Gastrocnemius medialis (tissue), 4 donors: ENCODE measurements at regions not wholly inside any gene's neighbourhood (a gene's known extent, or its start where the extent isn't known, plus 50 kb on each side); places are given as distances from the start of the nearest gene placed in this dataset.

Experiments
- ATAC-seq, 2 donors: fragments of 150-250 bp; one replicate each; pipeline ENCODE4 v1.9.1; 2016
- DNase-seq, 2 donors: peaks; one replicate each; pipeline ENCODE4 v3.0.0-alpha.2; 2019
- H3K27ac ChIP-seq, 4 donors: fragments of 200-600 bp; sonication (generic); 1 replicate in 1 of 4; 2 replicates in 3 of 4; pipeline ENCODE4 v1.5.1; 2016 to 2018; ENCODE audit warnings: mild to moderate bottlenecking in 2 of 4, moderate library complexity in 1 of 4
- H3K27me3 ChIP-seq, 3 donors: fragments of 200-600 bp; sonication (generic) in 2 of 3; 1 replicate in 1 of 3; 2 replicates in 2 of 3; pipeline versions ENCODE4 v1.5.1 to v1.6.0; 2016 to 2019; ENCODE audit warnings: mild to moderate bottlenecking in 1 of 3, moderate library complexity in 1 of 3
- H3K36me3 ChIP-seq, 2 donors: fragments of 200-600 bp; sonication (generic) in 1 of 2; one replicate each; pipeline ENCODE4 v1.5.1; 2017 to 2018
- H3K4me1 ChIP-seq, 2 donors: fragments of 200-600 bp; sonication (generic) in 1 of 2; one replicate each; pipeline ENCODE4 v1.5.1; 2016 to 2017; ENCODE audit warnings: mild to moderate bottlenecking in 2 of 2
- H3K4me3 ChIP-seq, 4 donors: fragments of 200-600 bp; sonication (generic) in 3 of 4; 1 replicate in 1 of 4; 2 replicates in 3 of 4; pipeline ENCODE4 v1.5.1; 2016 to 2019; ENCODE audit warnings: mild to moderate bottlenecking in 2 of 4
- H3K9me3 ChIP-seq, 3 donors: fragments of 200-600 bp; sonication (generic) in 2 of 3; 1 replicate in 1 of 3; 2 replicates in 2 of 3; pipeline ENCODE4 v1.5.1; 2016 to 2019
- POLR2A ChIP-seq, 2 donors: fragments of 450-650 bp; IDR thresholded peaks; one replicate each; pipeline ENCODE4 v1.6.1; 2017; ENCODE audit warnings: antibody characterized with exemption in 2 of 2, mild to moderate bottlenecking in 2 of 2, moderate library complexity in 2 of 2
- in situ Hi-C, 4 donors: fragments of 200-750 bp; cut with MboI; loops; one replicate each; pipeline versions ENCODE4 v1.15.0 to v1.8.0; 2017; ENCODE audit warnings: low sequenced_read_pairs in 4 of 4
- intact Hi-C: fragments of 100-400 bp; cut with DNase I; formaldehyde crosslinking; loops from one replicate; pipeline ENCODE4 v1.15.1; 2023; ENCODE audit warnings: low total_unique reads
- TF ChIP-seq, protein P1 (sequence below), 5 experiments: fragments of 450-650 bp in 3 of 5; fragments of 200-600 bp in 2 of 5; sonication (generic) in 2 of 5; IDR thresholded peaks in 4 of 5; conservative IDR thresholded peaks in 1 of 5; 1 replicate in 4 of 5; 2 replicates in 1 of 5; pipeline ENCODE4 v1.5.1; 2016 to 2019; ENCODE audit warnings: antibody characterized with exemption in 5 of 5, mild to moderate bottlenecking in 3 of 5, moderate library complexity in 3 of 5

DNA sequence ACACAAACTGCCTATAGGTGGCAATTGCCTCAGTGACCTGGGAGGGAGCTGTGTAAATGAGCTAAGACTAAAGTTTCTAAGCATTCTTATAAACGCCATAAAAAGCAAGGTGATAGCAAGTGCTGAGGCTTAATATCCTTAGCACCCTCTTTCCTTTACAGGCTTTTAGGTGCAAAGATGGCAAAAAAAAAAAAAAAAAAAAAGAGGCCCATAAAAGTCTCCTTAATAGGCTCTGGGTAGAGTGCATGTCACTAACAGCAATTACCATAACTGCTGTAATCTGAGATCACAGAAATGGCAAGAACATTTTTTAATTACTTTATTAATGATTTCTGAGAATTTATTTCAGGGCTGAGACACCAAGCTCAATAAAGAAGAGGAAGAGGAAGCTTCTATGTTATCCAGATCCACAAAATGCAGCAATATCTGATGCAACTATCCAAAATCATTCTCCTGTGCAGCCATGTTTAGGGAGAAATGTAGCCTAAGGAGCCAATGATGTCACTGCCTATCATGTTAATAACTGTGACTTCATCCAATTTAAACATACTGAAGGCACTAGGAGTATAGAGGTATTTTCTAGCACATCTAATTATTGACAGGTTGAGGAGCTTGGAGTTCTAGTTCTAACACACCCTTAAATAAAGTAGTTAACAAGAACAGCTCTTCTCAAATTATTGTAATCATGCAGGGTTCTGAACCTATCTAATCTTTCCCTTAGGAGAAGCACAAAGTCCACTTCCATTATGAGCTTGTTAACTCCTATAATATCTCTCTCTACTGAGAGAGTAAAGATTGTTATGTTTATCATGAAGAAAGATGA is 804.3 kb upstream of the ACVR2A start:
- intact Hi-C loops = no loop called here
- no peaks in the 10 kb centered on the region for H3K4me1 ChIP-seq
- no peaks in the 10 kb centered on the region for H3K9me3 ChIP-seq
- H3K36me3 ChIP-seq = no peaks in the 10 kb centered on the region
- TF ChIP-seq, protein P1, sequence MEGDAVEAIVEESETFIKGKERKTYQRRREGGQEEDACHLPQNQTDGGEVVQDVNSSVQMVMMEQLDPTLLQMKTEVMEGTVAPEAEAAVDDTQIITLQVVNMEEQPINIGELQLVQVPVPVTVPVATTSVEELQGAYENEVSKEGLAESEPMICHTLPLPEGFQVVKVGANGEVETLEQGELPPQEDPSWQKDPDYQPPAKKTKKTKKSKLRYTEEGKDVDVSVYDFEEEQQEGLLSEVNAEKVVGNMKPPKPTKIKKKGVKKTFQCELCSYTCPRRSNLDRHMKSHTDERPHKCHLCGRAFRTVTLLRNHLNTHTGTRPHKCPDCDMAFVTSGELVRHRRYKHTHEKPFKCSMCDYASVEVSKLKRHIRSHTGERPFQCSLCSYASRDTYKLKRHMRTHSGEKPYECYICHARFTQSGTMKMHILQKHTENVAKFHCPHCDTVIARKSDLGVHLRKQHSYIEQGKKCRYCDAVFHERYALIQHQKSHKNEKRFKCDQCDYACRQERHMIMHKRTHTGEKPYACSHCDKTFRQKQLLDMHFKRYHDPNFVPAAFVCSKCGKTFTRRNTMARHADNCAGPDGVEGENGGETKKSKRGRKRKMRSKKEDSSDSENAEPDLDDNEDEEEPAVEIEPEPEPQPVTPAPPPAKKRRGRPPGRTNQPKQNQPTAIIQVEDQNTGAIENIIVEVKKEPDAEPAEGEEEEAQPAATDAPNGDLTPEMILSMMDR (IDR thresholded peaks at IDR 0.05 in 4 of 5, conservative IDR thresholded peaks at IDR 0.05 in 1 of 5) = no peak
- TF ChIP-seq POLR2A (IDR thresholded peaks at IDR 0.05) = no peak
- DNase-seq = no peak
- H3K4me3 ChIP-seq = no peak overlapping the region
- no peak for ATAC-seq
- H3K27ac ChIP-seq = no peak overlapping the region
- in situ Hi-C loops = no loop called here
- H3K27me3 ChIP-seq = no peaks in the 10 kb centered on the region

DNA sequence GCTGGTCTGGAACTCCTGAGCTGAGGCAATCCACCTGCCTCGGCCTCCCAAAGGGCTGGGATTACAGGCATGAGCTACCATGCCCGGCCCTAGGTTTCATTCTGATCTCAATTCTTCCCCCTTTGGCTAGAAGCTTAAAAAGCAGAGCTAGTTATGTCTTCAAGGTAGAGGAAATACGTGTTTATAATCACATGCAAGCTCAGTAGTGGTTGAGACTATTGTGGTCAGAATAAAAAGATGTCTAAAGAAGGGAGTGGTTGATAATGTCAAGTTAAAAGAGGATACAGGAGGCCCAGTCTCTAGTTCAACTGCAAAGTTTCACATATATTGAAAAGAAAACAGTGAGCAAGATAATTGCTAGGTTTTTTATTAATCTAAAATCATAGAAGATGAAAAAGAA is 807.8 kb upstream of the ACVR2A start:
- in situ Hi-C loops = no loop called here
- DNase-seq = no peak
- no peaks in the 10 kb centered on the region for H3K4me1 ChIP-seq
- H3K27me3 ChIP-seq = no peaks in the 10 kb centered on the region
- H3K36me3 ChIP-seq = no peaks in the 10 kb centered on the region
- no peak for ATAC-seq
- TF ChIP-seq POLR2A (IDR thresholded peaks at IDR 0.05) = no peak
- TF ChIP-seq, protein P1 (IDR thresholded peaks at IDR 0.05 in 4 of 5, conservative IDR thresholded peaks at IDR 0.05 in 1 of 5) = no peak
- no peak overlapping the region for H3K4me3 ChIP-seq
- H3K27ac ChIP-seq = no peak overlapping the region
- intact Hi-C loops = no loop called here
- no peaks in the 10 kb centered on the region for H3K9me3 ChIP-seq

DNA sequence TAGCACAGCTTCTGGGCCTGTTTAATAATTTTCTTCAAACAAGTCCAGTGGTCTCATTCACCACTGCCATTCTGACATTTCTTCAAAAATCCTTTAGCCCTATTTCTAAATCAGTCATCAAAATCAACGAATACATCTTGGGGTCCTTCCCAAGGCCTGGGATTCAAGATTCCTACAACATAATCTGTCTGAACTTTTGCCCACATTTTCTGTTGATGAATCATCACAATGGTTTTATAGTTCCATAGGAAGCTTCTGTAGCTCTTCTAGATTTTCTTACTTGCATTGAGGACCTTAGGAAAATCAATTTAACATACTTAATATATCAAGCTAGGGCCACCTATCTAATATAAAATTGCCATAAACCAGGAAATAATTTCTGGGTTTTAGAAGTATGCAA is 811.8 kb upstream of the ACVR2A start:
- Histone ChIP-seq H3K36me3 (no peaks in the 10 kb centered on the region), H3K4me1 (no peaks in the 10 kb centered on the region), H3K9me3 (no peaks in the 10 kb centered on the region), H3K4me3 (no peak overlapping the region), H3K27ac (no peak overlapping the region), H3K27me3 (no peaks in the 10 kb centered on the region)
- in situ Hi-C loops (no loop called here), intact Hi-C loops (no loop called here)
- TF ChIP-seq POLR2A (IDR thresholded peaks at IDR 0.05) = no peak
- TF ChIP-seq, protein P1 (IDR thresholded peaks at IDR 0.05 in 4 of 5, conservative IDR thresholded peaks at IDR 0.05 in 1 of 5) = no peak
- ATAC-seq = no peak
- no peak for DNase-seq

DNA sequence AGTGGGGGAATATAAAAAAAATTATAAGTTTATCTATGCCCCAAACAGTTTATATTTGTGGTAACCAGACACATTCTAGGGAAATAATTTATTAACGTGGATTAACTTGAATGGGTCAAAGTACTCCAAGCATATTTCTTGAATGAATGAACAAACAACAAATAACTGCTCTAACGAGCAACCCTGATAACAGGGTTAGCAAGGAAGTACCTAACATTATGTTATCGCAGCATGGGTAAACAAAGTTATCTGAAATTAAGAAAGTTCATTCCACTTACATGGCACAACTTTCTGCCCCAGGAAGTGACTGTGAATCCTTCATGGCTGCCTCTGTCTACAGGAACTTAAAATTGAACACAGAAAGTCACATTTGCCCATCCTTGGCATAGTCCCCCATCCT is 812.9 kb upstream of the ACVR2A start:
- no peak for DNase-seq
- no peaks in the 10 kb centered on the region for H3K36me3 ChIP-seq
- TF ChIP-seq, protein P1 (IDR thresholded peaks at IDR 0.05 in 4 of 5, conservative IDR thresholded peaks at IDR 0.05 in 1 of 5) = no peak
- no peak for TF ChIP-seq POLR2A (IDR thresholded peaks at IDR 0.05)
- H3K9me3 ChIP-seq = no peaks in the 10 kb centered on the region
- in situ Hi-C loops = no loop called here
- intact Hi-C loops = no loop called here
- no peak overlapping the region for H3K27ac ChIP-seq
- H3K4me1 ChIP-seq = no peaks in the 10 kb centered on the region
- H3K27me3 ChIP-seq = no peaks in the 10 kb centered on the region
- no peak overlapping the region for H3K4me3 ChIP-seq
- no peak for ATAC-seq
